ENCODE measurements at regions not wholly inside any gene's neighbourhood (a gene's known extent, or its start where the extent isn't known, plus 50 kb on each side); places are given as distances from the start of the nearest gene placed in this dataset.
"Not testable (repeated sequence)": the region's sequence is repeated elsewhere in the genome, so short reads cannot be mapped to it uniquely, and the experiment has no call there.

DNA sequence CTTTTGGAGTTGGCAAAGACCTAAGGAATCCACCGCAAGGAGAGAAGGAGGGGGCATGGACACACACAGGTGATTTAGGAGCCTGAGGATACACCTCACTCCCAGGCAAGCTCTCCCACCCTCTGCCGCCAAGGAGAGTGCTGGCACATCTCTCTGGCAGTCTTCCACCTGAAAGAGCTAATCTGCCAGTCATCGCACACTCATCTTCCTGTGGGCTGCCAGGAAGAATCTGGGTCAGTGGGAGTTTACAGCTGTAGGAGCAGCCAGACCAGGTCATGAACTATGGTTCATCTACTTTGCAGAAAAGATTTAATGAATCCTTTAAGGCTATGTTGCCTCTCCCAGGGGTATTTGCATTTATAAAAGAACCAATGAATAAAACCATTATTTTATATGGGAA, 170.6 kb upstream of the TSC22D2 start:
- DNase-seq, result no peak
- peaks cover 0 to 5% (median 0%) of the 10 kb centered on the region in 4 donors for H3K4me1 ChIP-seq
- H3K27ac ChIP-seq, result peak overlapping the region in 1 of 4 donors; percentile 69

DNA sequence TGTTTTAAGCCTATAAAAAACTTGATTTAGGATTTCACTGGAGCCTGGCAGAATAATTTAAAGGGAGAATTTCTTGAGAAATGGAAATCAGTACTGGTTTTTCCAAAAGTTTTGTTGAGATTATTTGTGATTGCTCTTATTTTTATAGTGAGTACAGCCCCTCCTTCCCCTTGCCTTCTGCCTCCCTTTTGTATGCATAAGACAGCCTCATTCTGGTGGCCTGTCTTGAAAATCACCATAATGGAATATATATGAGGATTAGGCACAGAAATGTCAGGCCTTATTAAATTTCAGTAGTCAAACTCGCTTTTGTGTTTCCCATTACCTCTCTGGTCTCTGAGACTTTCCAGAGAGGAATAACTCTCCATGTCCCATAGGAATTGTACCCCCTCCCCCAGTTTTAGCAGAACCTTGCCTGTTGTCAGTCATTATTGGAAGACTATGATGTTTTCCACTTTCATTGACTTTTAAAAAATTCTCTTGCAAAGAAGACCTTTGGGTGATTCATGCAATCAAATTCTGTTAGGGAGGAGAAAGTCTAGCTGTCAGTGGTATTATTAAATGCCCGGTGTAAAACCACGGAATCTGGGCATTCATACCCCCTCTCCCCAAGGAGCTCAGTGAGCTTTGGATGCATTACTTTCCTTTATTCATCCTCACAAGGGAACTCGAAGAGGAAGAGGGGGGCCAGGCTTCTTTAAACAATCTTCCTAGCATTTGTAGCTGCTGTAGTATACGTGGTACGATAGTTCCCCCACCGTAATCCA, 171.6 kb upstream of the TSC22D2 start:
- no peak overlapping the region for H3K4me3 ChIP-seq
- H3K27me3 ChIP-seq, result no peaks in the 10 kb centered on the region
- no peak for DNase-seq
- no peaks in the 10 kb centered on the region for H3K36me3 ChIP-seq
- peaks cover 0 to 5% (median 0%) of the 10 kb centered on the region in 4 donors for H3K4me1 ChIP-seq
- peak overlapping the region in 1 of 4 donors; percentile 69 for H3K27ac ChIP-seq
- no peaks in the 10 kb centered on the region for H3K9me3 ChIP-seq
- TF ChIP-seq CTCF (IDR thresholded peaks at IDR 0.05) (no peak), POLR2A (IDR thresholded peaks at IDR 0.05) (no peak)

More for the DNA sequence above, 170.6 kb upstream of the TSC22D2 start:
- no peaks in the 10 kb centered on the region for H3K9me3 ChIP-seq
- TF ChIP-seq CTCF (IDR thresholded peaks at IDR 0.05) (no peak), POLR2A (IDR thresholded peaks at IDR 0.05) (no peak)
- H3K4me3 ChIP-seq, result no peak overlapping the region
- no peaks in the 10 kb centered on the region for H3K27me3 ChIP-seq
- no peaks in the 10 kb centered on the region for H3K36me3 ChIP-seq

- DNase-seq, result no peak
- Histone ChIP-seq H3K27ac (peak overlapping the region in 1 of 4 donors; percentile 69), H3K9me3 (no peaks in the 10 kb centered on the region), H3K4me3 (no peak overlapping the region), H3K36me3 (no peaks in the 10 kb centered on the region), H3K4me1 (peaks cover 0 to 5% (median 0%) of the 10 kb centered on the region in 4 donors), H3K27me3 (no peaks in the 10 kb centered on the region)
- TF ChIP-seq POLR2A (IDR thresholded peaks at IDR 0.05) (no peak), CTCF (IDR thresholded peaks at IDR 0.05) (no peak)
Observed at GRCh38 chr3:150235799-150236198, 172.3 kb upstream of the TSC22D2 start.

GRCh38 chr3:150232992-150233451, 175.1 kb upstream of the TSC22D2 start:
- Histone ChIP-seq H3K4me1 (peaks cover 0 to 5% (median 0%) of the 10 kb centered on the region in 4 donors), H3K4me3 (no peak overlapping the region), H3K9me3 (no peaks in the 10 kb centered on the region), H3K27ac (peak overlapping the region in 1 of 4 donors; percentile 9), H3K36me3 (no peaks in the 10 kb centered on the region), H3K27me3 (no peaks in the 10 kb centered on the region)
- TF ChIP-seq CTCF (IDR thresholded peaks at IDR 0.05) (no peak), POLR2A (IDR thresholded peaks at IDR 0.05) (no peak)
- DNase-seq, result no peak

DNA sequence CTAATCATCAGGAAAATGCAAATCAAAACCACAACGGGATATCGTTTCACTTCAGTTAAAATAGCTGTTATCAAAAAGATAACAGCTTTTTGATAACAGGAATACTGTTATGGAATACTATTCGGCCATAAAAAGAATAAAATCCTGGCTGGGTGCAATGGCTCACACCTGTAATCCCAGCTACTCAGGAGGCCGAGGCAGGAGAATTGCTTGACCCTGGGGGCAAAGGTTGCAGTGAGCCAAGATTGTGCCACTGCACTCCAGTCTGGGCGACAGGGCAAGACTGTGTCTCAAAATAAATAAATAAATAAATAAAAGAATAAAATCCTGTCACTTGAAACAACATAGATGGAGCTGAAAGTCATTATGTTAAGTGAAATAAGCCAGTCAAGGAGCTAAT, 178.1 kb upstream of the TSC22D2 start:
- H3K36me3 ChIP-seq, result no peaks in the 10 kb centered on the region
- no peak overlapping the region for H3K27ac ChIP-seq
- no peaks in the 10 kb centered on the region for H3K9me3 ChIP-seq
- no peaks in the 10 kb centered on the region for H3K27me3 ChIP-seq
- H3K4me1 ChIP-seq, result no peaks in the 10 kb centered on the region
- H3K4me3 ChIP-seq, result no peak overlapping the region
- TF ChIP-seq POLR2A (IDR thresholded peaks at IDR 0.05) (no peak), CTCF (IDR thresholded peaks at IDR 0.05) (no peak)
- peak in 2 of 3 donors; percentile 60 to 78 for DNase-seq

DNA sequence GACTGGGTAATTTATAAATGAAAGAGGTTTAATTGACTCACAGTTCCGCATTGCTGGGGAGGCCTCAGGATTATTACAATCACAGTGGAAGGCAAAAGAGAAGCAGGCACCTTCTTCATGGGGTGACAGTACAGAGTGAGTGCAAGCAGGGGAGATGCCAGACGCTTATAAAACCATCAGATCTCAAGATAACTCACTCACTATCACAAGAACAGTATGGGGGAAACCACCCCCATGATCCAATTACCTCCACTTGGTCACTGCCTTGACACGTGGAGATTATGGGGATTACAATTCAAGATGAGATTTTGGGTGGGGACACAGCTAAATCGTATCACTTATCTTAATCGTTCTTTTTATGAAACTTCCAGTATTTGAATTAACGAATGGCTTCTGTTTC, 179.5 kb upstream of the TSC22D2 start:
- not testable (repeated sequence) for H3K27me3 ChIP-seq, H3K4me1 ChIP-seq, H3K9me3 ChIP-seq, H3K36me3 ChIP-seq, H3K4me3 ChIP-seq, DNase-seq, H3K27ac ChIP-seq
